Gastrocnemius medialis (tissue), 4 donors: ENCODE measurements at regions not wholly inside any gene's neighbourhood (a gene's known extent, or its start where the extent isn't known, plus 50 kb on each side); places are given as distances from the start of the nearest gene placed in this dataset.

Experiments
- ATAC-seq, 2 donors: fragments of 150-250 bp; one replicate each; pipeline ENCODE4 v1.9.1; 2016
- DNase-seq, 2 donors: peaks; one replicate each; pipeline ENCODE4 v3.0.0-alpha.2; 2019
- H3K27ac ChIP-seq, 4 donors: fragments of 200-600 bp; sonication (generic); 1 replicate in 1 of 4; 2 replicates in 3 of 4; pipeline ENCODE4 v1.5.1; 2016 to 2018; ENCODE audit warnings: mild to moderate bottlenecking in 2 of 4, moderate library complexity in 1 of 4
- H3K27me3 ChIP-seq, 3 donors: fragments of 200-600 bp; sonication (generic) in 2 of 3; 1 replicate in 1 of 3; 2 replicates in 2 of 3; pipeline versions ENCODE4 v1.5.1 to v1.6.0; 2016 to 2019; ENCODE audit warnings: mild to moderate bottlenecking in 1 of 3, moderate library complexity in 1 of 3
- H3K36me3 ChIP-seq, 2 donors: fragments of 200-600 bp; sonication (generic) in 1 of 2; one replicate each; pipeline ENCODE4 v1.5.1; 2017 to 2018
- H3K4me1 ChIP-seq, 2 donors: fragments of 200-600 bp; sonication (generic) in 1 of 2; one replicate each; pipeline ENCODE4 v1.5.1; 2016 to 2017; ENCODE audit warnings: mild to moderate bottlenecking in 2 of 2
- H3K4me3 ChIP-seq, 4 donors: fragments of 200-600 bp; sonication (generic) in 3 of 4; 1 replicate in 1 of 4; 2 replicates in 3 of 4; pipeline ENCODE4 v1.5.1; 2016 to 2019; ENCODE audit warnings: mild to moderate bottlenecking in 2 of 4
- H3K9me3 ChIP-seq, 3 donors: fragments of 200-600 bp; sonication (generic) in 2 of 3; 1 replicate in 1 of 3; 2 replicates in 2 of 3; pipeline ENCODE4 v1.5.1; 2016 to 2019
- POLR2A ChIP-seq, 2 donors: fragments of 450-650 bp; IDR thresholded peaks; one replicate each; pipeline ENCODE4 v1.6.1; 2017; ENCODE audit warnings: antibody characterized with exemption in 2 of 2, mild to moderate bottlenecking in 2 of 2, moderate library complexity in 2 of 2
- in situ Hi-C, 4 donors: fragments of 200-750 bp; cut with MboI; loops; one replicate each; pipeline versions ENCODE4 v1.15.0 to v1.8.0; 2017; ENCODE audit warnings: low sequenced_read_pairs in 4 of 4
- intact Hi-C: fragments of 100-400 bp; cut with DNase I; formaldehyde crosslinking; loops from one replicate; pipeline ENCODE4 v1.15.1; 2023; ENCODE audit warnings: low total_unique reads
- TF ChIP-seq, protein P1 (sequence below), 5 experiments: fragments of 450-650 bp in 3 of 5; fragments of 200-600 bp in 2 of 5; sonication (generic) in 2 of 5; IDR thresholded peaks in 4 of 5; conservative IDR thresholded peaks in 1 of 5; 1 replicate in 4 of 5; 2 replicates in 1 of 5; pipeline ENCODE4 v1.5.1; 2016 to 2019; ENCODE audit warnings: antibody characterized with exemption in 5 of 5, mild to moderate bottlenecking in 3 of 5, moderate library complexity in 3 of 5

DNA sequence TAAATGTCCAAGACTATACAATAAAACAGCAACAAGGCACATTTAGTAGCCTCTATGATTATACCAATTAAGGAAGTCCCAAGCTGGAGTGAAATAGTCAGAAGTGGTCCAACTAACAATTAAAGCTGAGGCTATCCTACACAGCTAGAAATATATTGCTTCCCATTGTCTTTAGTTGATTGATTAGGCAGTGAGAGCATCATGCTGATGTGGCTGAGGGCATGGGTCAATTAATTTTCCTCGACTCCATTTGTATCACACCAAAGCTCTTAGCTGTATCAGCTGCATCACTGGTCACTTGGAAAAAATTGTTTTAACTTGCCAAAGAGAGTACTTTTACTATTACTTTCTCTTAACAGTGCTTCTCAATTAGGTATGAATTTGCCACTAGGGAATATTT, 328.7 kb upstream of the NT5E start:
- no peaks in the 10 kb centered on the region for H3K4me1 ChIP-seq
- H3K9me3 ChIP-seq = no peaks in the 10 kb centered on the region
- ATAC-seq = no peak
- no peaks in the 10 kb centered on the region for H3K27me3 ChIP-seq
- intact Hi-C loops (no loop called here), in situ Hi-C loops (no loop called here)
- no peak for DNase-seq
- H3K27ac ChIP-seq = no peak overlapping the region
- H3K36me3 ChIP-seq = no peaks in the 10 kb centered on the region
- TF ChIP-seq, protein P1, sequence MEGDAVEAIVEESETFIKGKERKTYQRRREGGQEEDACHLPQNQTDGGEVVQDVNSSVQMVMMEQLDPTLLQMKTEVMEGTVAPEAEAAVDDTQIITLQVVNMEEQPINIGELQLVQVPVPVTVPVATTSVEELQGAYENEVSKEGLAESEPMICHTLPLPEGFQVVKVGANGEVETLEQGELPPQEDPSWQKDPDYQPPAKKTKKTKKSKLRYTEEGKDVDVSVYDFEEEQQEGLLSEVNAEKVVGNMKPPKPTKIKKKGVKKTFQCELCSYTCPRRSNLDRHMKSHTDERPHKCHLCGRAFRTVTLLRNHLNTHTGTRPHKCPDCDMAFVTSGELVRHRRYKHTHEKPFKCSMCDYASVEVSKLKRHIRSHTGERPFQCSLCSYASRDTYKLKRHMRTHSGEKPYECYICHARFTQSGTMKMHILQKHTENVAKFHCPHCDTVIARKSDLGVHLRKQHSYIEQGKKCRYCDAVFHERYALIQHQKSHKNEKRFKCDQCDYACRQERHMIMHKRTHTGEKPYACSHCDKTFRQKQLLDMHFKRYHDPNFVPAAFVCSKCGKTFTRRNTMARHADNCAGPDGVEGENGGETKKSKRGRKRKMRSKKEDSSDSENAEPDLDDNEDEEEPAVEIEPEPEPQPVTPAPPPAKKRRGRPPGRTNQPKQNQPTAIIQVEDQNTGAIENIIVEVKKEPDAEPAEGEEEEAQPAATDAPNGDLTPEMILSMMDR (IDR thresholded peaks at IDR 0.05 in 4 of 5, conservative IDR thresholded peaks at IDR 0.05 in 1 of 5) = no peak
- TF ChIP-seq POLR2A (IDR thresholded peaks at IDR 0.05) = no peak
- no peak overlapping the region for H3K4me3 ChIP-seq

- peaks cover 0 to 3% of the 10 kb centered on the region in 2 donors for H3K4me1 ChIP-seq
- intact Hi-C loops = no loop called here
- in situ Hi-C loops = no loop called here
- DNase-seq = no peak
- no peak for TF ChIP-seq POLR2A (IDR thresholded peaks at IDR 0.05)
- TF ChIP-seq, protein P1 (IDR thresholded peaks at IDR 0.05 in 4 of 5, conservative IDR thresholded peaks at IDR 0.05 in 1 of 5) = no peak
- H3K36me3 ChIP-seq = no peaks in the 10 kb centered on the region
- ATAC-seq = no peak
- no peaks in the 10 kb centered on the region for H3K27me3 ChIP-seq
- H3K4me3 ChIP-seq = no peak overlapping the region
- H3K27ac ChIP-seq = no peak overlapping the region
- no peaks in the 10 kb centered on the region for H3K9me3 ChIP-seq
Observed at GRCh38 chr6:85118652-85119235, 331.1 kb upstream of the NT5E start.

GRCh38 chr6:85118233-85118632, 331.6 kb upstream of the NT5E start:
- H3K4me1 ChIP-seq = peaks cover 0 to 3% of the 10 kb centered on the region in 2 donors
- no peak overlapping the region for H3K27ac ChIP-seq
- ATAC-seq (no peak), DNase-seq (no peak)
- intact Hi-C loops = no loop called here
- no peaks in the 10 kb centered on the region for H3K9me3 ChIP-seq
- peaks cover 0 to 2% (median 0%) of the 10 kb centered on the region in 3 donors for H3K27me3 ChIP-seq
- H3K4me3 ChIP-seq = no peak overlapping the region
- no peaks in the 10 kb centered on the region for H3K36me3 ChIP-seq
- in situ Hi-C loops = no loop called here
- TF ChIP-seq, protein P1 (IDR thresholded peaks at IDR 0.05 in 4 of 5, conservative IDR thresholded peaks at IDR 0.05 in 1 of 5) = no peak
- TF ChIP-seq POLR2A (IDR thresholded peaks at IDR 0.05) = no peak

- no peak for ATAC-seq
- no peak for DNase-seq
- Histone ChIP-seq H3K4me3 (no peak overlapping the region), H3K27ac (no peak overlapping the region), H3K4me1 (peaks cover 0 to 3% of the 10 kb centered on the region in 2 donors), H3K36me3 (no peaks in the 10 kb centered on the region), H3K9me3 (no peaks in the 10 kb centered on the region), H3K27me3 (peaks cover 0 to 2% (median 0%) of the 10 kb centered on the region in 3 donors)
- in situ Hi-C loops = no loop called here
- TF ChIP-seq, protein P1 (IDR thresholded peaks at IDR 0.05 in 4 of 5, conservative IDR thresholded peaks at IDR 0.05 in 1 of 5) = no peak
- no peak for TF ChIP-seq POLR2A (IDR thresholded peaks at IDR 0.05)
- intact Hi-C loops = no loop called here
Observed at GRCh38 chr6:85116475-85116874, 333.4 kb upstream of the NT5E start.

GRCh38 chr6:85115876-85116275, 334.0 kb upstream of the NT5E start:
- no peak for TF ChIP-seq POLR2A (IDR thresholded peaks at IDR 0.05)
- TF ChIP-seq, protein P1 (IDR thresholded peaks at IDR 0.05 in 4 of 5, conservative IDR thresholded peaks at IDR 0.05 in 1 of 5) = no peak
- in situ Hi-C loops = no loop called here

More at GRCh38 chr6:85115876-85116275, 334.0 kb upstream of the NT5E start:
- no peak for DNase-seq
- H3K27me3 ChIP-seq = peaks cover 0 to 2% (median 0%) of the 10 kb centered on the region in 3 donors
- ATAC-seq = no peak
- no peak overlapping the region for H3K4me3 ChIP-seq
- H3K27ac ChIP-seq = no peak overlapping the region
- peaks cover 0 to 3% of the 10 kb centered on the region in 2 donors for H3K4me1 ChIP-seq
- no peaks in the 10 kb centered on the region for H3K36me3 ChIP-seq
- no peaks in the 10 kb centered on the region for H3K9me3 ChIP-seq
- intact Hi-C loops = no loop called here
